ENCODE measurements at regions not wholly inside any gene's neighbourhood (a gene's known extent, or its start where the extent isn't known, plus 50 kb on each side); places are given as distances from the start of the nearest gene placed in this dataset.

DNA sequence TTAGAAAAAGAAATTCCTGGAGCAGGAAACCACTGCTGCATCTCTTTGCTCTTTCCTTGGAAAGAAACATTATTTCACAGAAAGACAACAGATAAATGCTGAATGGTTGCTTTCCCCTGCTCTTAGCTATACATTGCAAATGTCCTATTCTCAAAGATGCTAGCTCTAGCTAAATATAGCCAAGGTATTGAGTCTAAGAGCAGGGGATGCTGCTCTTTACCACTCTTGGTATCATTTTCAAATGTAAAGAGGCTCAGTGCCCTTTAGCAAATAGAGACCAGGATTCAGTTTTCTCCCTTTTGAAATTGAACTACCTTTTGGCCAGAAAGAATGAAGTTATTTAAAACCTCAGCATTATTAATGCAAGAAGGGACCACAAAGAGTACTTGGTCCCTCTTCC lies 104.0 kb upstream of the FUT8 start:
- Histone ChIP-seq H3K27me3 (ENCODE audit: control insufficient read depth in 3 of 3, insufficient read depth in 3 of 3, low read length in 2 of 3) (no peaks in the 10 kb centered on the region), H3K4me1 (ENCODE audit: control insufficient read depth in 5 of 5, insufficient read depth in 5 of 5, low read length in 5 of 5) (peaks cover 0 to 4% (median 0%) of the 10 kb centered on the region in 5 donors), H3K4me3 (no peak overlapping the region), H3K9me3 (ENCODE audit: control insufficient read depth in 4 of 4, insufficient read depth in 3 of 4, low read length in 3 of 4) (no peaks in the 10 kb centered on the region), H3K36me3 (ENCODE audit: control insufficient read depth in 4 of 4, insufficient read depth in 4 of 4, low read length in 4 of 4) (no peaks in the 10 kb centered on the region), H3K27ac (ENCODE audit: low read depth in 1 of 2, low read length in 1 of 2) (no peak overlapping the region), H3K9ac (ENCODE audit: insufficient read depth in 1 of 2, low read length in 2 of 2) (no peak overlapping the region)
- ATAC-seq (ENCODE audit: insufficient read depth, low FRiP score) (no peak), DNase-seq (no peak)
- TF ChIP-seq, protein P1, sequence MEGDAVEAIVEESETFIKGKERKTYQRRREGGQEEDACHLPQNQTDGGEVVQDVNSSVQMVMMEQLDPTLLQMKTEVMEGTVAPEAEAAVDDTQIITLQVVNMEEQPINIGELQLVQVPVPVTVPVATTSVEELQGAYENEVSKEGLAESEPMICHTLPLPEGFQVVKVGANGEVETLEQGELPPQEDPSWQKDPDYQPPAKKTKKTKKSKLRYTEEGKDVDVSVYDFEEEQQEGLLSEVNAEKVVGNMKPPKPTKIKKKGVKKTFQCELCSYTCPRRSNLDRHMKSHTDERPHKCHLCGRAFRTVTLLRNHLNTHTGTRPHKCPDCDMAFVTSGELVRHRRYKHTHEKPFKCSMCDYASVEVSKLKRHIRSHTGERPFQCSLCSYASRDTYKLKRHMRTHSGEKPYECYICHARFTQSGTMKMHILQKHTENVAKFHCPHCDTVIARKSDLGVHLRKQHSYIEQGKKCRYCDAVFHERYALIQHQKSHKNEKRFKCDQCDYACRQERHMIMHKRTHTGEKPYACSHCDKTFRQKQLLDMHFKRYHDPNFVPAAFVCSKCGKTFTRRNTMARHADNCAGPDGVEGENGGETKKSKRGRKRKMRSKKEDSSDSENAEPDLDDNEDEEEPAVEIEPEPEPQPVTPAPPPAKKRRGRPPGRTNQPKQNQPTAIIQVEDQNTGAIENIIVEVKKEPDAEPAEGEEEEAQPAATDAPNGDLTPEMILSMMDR (IDR thresholded peaks at IDR 0.05; ENCODE audit: control extremely low read depth, extremely low read depth), result no peak

DNA sequence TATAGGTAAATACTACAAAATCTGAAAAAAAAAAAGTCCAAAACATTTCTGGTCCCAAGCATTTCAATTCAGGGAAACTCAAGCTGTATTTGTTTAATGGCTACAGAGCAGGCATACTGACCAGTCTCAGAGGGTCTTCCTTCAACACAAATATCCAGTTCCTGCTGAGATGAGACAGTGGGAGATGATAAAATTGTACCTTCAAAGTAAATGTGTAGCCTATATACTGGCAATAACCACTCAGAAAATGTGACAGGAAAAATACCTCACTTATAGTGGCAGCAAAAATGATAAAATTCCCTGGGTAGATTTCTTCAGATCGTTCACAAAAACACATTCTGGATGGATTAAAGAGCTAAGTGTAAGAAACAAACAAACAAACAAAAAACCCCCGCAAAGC lies 102.0 kb upstream of the FUT8 start:
- no peaks in the 10 kb centered on the region for H3K9me3 ChIP-seq (ENCODE audit: control insufficient read depth in 4 of 4, insufficient read depth in 3 of 4, low read length in 3 of 4)
- H3K27ac ChIP-seq (ENCODE audit: low read depth in 1 of 2, low read length in 1 of 2), result no peak overlapping the region
- TF ChIP-seq, protein P1 (IDR thresholded peaks at IDR 0.05; ENCODE audit: control extremely low read depth, extremely low read depth), result no peak
- H3K4me3 ChIP-seq, result no peak overlapping the region
- H3K4me1 ChIP-seq (ENCODE audit: control insufficient read depth in 5 of 5, insufficient read depth in 5 of 5, low read length in 5 of 5), result no peaks in the 10 kb centered on the region
- 83 to 89% methylated on average over 2 of the region's 2 CpGs for WGBS, 2 donors
- H3K9ac ChIP-seq (ENCODE audit: insufficient read depth in 1 of 2, low read length in 2 of 2), result no peak overlapping the region
- no peaks in the 10 kb centered on the region for H3K36me3 ChIP-seq (ENCODE audit: control insufficient read depth in 4 of 4, insufficient read depth in 4 of 4, low read length in 4 of 4)
- H3K27me3 ChIP-seq (ENCODE audit: control insufficient read depth in 3 of 3, insufficient read depth in 3 of 3, low read length in 2 of 3), result no peaks in the 10 kb centered on the region
- ATAC-seq (ENCODE audit: insufficient read depth, low FRiP score) (no peak), DNase-seq (no peak)

DNA sequence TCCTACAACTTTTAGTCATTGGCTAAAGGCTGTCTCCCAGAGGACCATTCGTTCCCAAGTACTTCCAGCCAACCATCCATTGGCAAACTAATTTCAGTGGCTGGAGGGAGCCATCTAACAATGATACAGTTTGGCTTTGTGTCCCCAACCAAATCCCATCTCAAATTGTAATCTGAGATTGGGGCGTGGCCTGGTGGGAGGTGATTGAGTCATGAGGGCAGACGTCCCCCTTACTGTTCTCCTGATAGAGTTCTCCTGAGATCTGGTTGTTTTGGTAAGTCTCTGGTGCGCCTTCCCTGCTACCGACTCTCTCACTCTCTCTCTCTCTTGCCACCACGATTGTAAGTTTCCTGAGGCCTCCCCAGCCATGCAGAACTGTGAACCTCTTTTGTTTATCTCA lies 99.7 kb upstream of the FUT8 start:
- Histone ChIP-seq H3K4me3 (no peak overlapping the region), H3K36me3 (ENCODE audit: control insufficient read depth in 4 of 4, insufficient read depth in 4 of 4, low read length in 4 of 4) (no peaks in the 10 kb centered on the region), H3K27me3 (ENCODE audit: control insufficient read depth in 3 of 3, insufficient read depth in 3 of 3, low read length in 2 of 3) (no peaks in the 10 kb centered on the region), H3K9ac (ENCODE audit: insufficient read depth in 1 of 2, low read length in 2 of 2) (no peak overlapping the region), H3K27ac (ENCODE audit: low read depth in 1 of 2, low read length in 1 of 2) (no peak overlapping the region), H3K9me3 (ENCODE audit: control insufficient read depth in 4 of 4, insufficient read depth in 3 of 4, low read length in 3 of 4) (peaks cover 0 to 2% (median 1%) of the 10 kb centered on the region in 4 donors), H3K4me1 (ENCODE audit: control insufficient read depth in 5 of 5, insufficient read depth in 5 of 5, low read length in 5 of 5) (no peaks in the 10 kb centered on the region)
- DNase-seq (no peak), ATAC-seq (ENCODE audit: insufficient read depth, low FRiP score) (no peak)
- TF ChIP-seq, protein P1 (IDR thresholded peaks at IDR 0.05; ENCODE audit: control extremely low read depth, extremely low read depth), result no peak
- WGBS, 2 donors, result 84 to 86% methylated on average over 6 of the region's 6 CpGs

Data from lung (tissue), 11 donors.